GM19351 (cell line): ENCODE measurements at regions not wholly inside any gene's neighbourhood (a gene's known extent, or its start where the extent isn't known, plus 50 kb on each side); places are given as distances from the start of the nearest gene placed in this dataset.

Experiments used
- ATAC-seq: cut with Tn5 transposase; IDR thresholded peaks from one replicate; pipeline ENCODE4 v1.9.1; 2021; ENCODE audit warnings: mild to moderate bottlenecking, moderate library complexity; ENCODE audit not compliant: unreplicated experiment

- no peak for ATAC-seq
These were observed 109.3 kb downstream of the ZIC5 start for GRCh38 chr13:99862244-99862643.

GRCh38 chr13:99861771-99862170, 109.8 kb downstream of the ZIC5 start:
- ATAC-seq: no peak

GRCh38 chr13:99860745-99861144, 110.8 kb downstream of the ZIC5 start:
- ATAC-seq: no peak

GRCh38 chr13:99859178-99860177, 112.1 kb downstream of the ZIC5 start:
- peak; percentile 96 for ATAC-seq

- ATAC-seq: no peak
These were observed 113.8 kb downstream of the ZIC5 start for GRCh38 chr13:99857738-99858137.

- no peak for ATAC-seq
These were observed 115.8 kb downstream of the ZIC5 start for GRCh38 chr13:99855526-99856420.

GRCh38 chr13:99854366-99854765, 117.2 kb downstream of the ZIC5 start:
- no peak for ATAC-seq

GRCh38 chr13:99847318-99847750, 124.2 kb downstream of the ZIC5 start:
- ATAC-seq: no peak

GRCh38 chr13:99845161-99845874, 126.2 kb downstream of the ZIC5 start:
- no peak for ATAC-seq

GRCh38 chr13:99844421-99844820, 127.1 kb downstream of the ZIC5 start:
- no peak for ATAC-seq

GRCh38 chr13:99843872-99844271, 127.7 kb downstream of the ZIC5 start:
- ATAC-seq: no peak

- no peak for ATAC-seq
These were observed 129.2 kb downstream of the ZIC5 start for GRCh38 chr13:99842405-99842804.

- ATAC-seq: no peak
These were observed 135.3 kb downstream of the ZIC5 start for GRCh38 chr13:99836291-99836690.

- ATAC-seq: no peak
These were observed 136.1 kb downstream of the ZIC5 start for GRCh38 chr13:99835442-99835841.

- no peak for ATAC-seq
These were observed 137.3 kb downstream of the ZIC5 start for GRCh38 chr13:99834246-99834645.

- ATAC-seq: no peak
These were observed 139.2 kb downstream of the ZIC5 start for GRCh38 chr13:99832347-99832746.

GRCh38 chr13:99830931-99831330, 140.6 kb downstream of the ZIC5 start:
- no peak for ATAC-seq

- ATAC-seq: no peak
These were observed 141.9 kb downstream of the ZIC5 start for GRCh38 chr13:99829593-99830239.

- no peak for ATAC-seq
These were observed 142.4 kb downstream of the ZIC5 start for GRCh38 chr13:99829161-99829560.

GRCh38 chr13:99828735-99829134, 142.8 kb downstream of the ZIC5 start:
- ATAC-seq: no peak
